Ureter (tissue), 1 donor: ENCODE measurements at regions not wholly inside any gene's neighbourhood (a gene's known extent, or its start where the extent isn't known, plus 50 kb on each side); places are given as distances from the start of the nearest gene placed in this dataset.
"Not testable (repeated sequence)": the region's sequence is repeated elsewhere in the genome, so short reads cannot be mapped to it uniquely, and the experiment has no call there.

ENCODE experiments used
- DNase-seq: peaks from one replicate; pipeline ENCODE4 v3.0.0-alpha.2; 2020; ENCODE audit warnings: low spot score
- donor health status: DM: yes; HTN: yes; CAD: no.

DNA sequence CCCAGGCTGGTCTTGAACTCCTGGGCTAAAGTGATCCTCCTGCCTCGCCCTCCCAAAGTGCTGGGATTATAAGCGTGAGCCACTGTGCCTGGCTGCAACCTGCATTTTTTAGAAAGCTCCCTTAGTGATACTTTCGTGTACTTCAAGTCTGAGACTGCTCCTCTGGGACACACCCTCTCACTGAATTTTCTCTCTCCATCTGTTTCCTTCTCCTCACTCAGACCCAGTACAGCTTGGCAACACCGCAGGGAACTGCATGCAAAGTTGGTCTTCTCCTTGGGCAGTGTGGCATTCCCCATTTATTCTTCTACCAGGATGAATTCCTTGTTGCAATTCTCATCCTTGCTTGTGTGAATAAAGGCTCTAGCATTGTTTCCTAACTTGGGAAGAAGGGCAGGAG lies 175.9 kb downstream of the LPIN1 start:
- DNase-seq: no peak

DNA sequence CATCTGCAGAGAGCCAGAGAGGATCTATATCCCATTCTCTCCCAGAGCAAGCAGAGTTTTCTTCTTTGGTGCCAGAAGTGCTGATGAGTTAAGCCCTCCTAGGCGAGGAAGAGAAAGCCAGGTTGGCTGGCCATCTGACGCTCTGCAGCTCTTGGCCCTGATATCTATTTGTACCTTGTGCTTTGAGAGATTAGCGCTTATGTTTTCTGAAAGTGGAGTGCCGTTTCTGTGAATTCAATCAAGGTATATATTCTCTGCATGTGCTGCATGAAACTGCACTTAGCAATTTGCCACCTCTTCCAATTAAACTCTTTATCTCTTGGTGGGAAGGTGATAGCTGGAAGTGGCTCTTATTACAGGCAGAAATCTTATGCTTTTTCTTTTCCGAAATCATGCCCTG lies 177.5 kb downstream of the LPIN1 start:
- DNase-seq: no peak

DNA sequence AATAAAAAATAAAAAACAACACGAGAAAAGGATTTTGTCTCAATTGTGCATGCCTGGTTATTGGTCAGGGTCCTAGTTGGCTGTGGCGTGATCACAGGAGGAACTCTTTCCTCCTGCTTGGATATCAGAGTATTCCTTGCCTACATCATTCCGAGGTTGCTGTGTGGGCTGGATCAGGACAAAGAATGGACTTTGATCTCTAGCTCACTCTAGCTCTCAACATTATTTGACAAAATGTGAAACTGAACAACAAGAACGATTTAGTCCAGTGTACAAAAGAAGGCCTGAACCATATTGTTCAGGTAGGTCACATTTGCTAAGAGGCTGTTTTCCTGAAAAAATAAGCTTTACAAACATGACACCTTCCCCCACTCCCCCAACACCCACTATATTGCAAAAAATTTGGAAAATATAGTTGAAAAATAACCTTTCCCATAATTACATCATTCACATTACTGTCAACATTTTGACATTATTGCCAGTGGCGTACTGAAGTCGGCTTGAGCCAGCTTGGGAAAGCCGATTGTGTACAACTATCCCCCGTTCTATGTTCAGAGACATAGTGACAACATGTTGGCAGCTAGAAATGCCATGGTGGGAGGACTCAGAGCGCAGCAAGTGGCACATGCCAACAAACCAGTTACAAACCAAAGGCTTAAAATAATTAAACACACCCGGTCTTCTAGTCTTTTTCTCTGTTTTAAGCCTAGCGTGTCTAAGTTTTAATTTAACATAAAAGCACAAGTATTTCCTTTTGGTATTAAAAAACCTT lies 179.0 kb downstream of the LPIN1 start:
- no peak for DNase-seq

DNA sequence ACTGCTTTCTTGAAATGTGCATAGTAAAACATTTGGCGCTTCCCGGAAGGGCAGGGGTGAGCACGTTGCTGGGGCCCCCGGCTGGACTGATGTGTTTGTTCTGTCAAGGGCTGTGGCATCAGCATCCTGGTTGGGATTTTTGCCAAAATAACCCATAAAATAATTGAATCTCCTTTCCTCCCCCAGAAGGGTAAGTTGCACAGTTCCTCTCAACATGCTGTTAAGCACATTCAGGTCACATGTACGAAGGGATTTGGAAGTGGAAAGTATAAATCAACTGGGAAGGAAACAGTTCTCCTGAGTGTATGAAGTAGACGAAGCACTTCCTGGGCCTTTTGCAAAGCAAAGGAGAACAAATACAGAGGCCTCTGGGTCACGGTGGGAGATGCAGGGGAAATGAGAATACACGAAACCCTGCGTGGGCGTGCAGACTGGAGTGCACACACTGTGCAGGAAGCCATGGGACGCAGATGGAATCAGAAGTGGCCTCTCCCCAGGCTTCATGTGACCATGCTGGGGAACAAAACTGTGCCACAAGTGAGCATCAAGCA lies 183.9 kb downstream of the LPIN1 start:
- DNase-seq: no peak

DNA sequence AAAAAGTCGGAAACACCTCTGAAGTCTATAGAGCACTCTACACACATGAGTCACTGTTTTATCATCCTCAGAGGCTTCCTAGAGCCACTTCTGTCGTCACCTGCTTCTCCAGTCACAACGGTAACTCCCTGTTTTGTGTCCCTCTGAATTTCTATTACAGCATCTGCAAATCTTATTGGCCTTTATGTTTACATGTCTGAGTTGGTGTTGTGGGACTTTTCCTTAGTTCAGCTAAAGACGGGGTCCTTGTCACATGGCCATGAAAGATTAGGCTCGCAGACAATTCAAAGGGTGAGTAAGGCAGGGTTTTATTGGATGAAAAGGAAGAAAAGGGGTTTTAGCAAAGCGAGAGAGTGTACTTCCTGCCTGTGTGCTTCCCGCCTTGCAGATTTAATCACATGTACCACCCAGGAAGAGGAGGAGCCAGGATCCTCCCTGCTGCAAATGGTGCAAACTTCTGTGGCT lies 185.6 kb downstream of the LPIN1 start:
- no peak for DNase-seq

DNA sequence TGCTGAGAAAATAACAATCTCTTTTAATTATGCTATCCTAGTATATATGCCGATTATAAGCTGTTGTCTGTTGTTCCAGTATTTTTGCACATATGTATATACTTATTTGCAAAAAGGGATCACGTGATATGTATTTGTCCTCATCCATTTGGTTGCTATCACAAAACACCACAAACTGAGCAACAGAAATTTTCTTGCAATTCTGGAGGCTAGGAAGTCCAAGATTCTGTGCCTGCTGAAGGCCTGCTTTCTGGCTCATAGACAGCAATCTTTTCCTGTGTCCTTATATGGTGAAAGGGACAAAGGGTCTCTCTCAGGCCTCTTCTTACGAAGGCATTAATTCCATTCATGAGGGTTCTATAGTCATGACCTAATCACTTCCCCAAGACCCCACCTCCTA lies 186.5 kb downstream of the LPIN1 start:
- DNase-seq: no peak

DNA sequence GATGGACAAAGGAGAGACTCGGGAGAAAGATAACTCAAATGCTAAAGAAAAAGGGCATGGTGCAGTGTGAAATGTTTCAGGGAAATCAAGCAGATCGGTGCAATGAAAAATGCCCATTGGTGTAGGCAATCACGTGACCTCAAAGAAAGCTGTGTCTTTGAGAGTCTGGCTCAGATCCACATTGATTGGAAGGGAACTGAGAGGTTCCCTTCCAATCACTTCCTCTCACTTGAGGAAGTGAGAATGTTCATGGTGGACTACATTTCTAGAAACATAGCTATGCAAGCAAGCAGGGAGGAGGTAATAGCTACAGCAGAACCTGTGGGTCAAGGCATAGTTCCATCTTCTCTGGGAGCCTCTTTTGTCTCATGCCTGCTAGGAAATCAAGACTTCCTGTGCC lies 187.4 kb downstream of the LPIN1 start:
- no peak for DNase-seq

DNA sequence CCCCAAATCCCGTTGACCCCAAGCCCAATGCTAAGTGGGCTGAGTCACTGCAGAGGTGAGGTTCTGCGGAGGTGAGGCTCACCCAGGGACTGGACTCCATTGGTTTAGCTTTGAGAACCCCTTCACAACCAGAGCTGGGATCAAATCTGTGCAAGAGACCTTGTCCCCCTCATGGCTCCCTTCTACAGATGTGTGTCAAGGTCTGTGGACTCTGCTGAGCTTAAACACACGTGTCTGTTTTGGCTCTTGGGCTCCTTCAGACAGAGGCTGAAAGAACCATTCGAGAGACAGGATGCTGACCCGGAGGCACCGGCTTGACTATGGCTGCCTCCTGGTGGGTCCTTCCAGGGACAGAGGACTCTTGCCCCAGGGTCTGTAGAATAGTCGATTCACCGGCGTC lies 190.3 kb downstream of the LPIN1 start:
- DNase-seq: no peak

DNA sequence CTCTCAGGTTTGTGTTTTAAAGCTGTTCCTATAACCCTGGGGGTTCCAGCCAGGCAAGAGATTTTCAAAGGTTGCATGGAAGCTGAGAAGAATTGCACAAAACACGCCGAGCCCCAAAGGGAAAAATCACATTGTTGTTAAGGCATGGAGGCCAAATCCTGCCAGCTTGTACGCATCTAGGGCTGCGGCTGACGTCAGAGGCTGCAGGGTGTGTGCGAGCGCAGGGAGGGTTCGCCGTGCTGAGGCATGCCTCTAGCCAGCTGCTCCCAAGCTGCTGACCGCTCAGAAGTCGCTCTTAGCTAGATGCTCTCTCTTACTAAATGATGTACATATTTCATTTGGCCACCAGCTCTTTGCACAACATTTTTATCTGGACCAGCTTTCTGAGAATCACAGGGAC lies 191.8 kb downstream of the LPIN1 start:
- peak; percentile 73 for DNase-seq

DNA sequence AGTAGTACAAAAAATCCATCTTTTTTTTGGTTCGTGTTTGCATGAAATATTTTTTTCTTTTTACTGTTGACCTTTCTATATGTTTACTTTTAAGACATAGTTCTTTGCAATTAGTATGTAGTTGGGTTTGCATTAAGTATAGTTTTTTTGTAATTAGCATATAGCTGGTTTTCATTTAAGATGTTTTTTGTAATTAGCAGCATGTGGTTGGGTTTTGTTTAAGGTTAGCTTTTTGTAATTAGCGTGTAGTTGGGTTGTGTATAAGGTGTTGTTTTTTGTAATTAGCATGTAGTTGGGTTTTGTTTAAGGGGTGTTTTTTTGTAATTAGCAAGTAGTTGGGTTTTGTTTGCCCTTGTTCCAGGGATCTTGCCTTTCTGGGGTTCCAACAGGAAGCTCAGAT lies 193.1 kb downstream of the LPIN1 start:
- DNase-seq: no peak

DNA sequence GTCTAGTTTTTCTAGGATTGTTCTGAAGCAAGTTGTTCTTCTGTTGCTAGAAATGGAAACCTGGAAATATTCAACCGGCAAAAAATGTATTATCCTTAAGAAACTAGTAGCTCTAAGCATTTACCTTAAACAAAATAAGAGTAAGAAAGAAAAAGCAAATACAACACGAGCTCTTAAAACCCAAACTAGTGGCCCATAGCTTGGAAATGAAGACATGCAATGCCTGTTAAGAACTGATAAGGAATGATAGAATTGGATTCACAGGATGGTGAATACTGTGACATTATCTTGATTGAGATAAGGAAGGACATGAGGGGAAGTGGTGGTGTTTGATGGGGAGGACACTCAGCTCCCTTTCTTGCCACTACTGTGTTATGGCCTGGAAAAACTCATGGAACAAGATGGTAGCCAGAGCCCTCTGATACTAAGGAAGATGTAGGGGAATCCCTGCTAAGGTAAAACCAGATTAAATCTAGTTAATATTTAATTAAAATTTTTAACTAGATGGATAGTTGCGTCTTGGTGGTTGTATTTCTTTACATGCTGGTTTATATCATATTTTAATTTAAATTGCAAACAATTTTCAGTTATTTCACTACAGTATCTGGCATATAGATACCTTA lies 193.8 kb downstream of the LPIN1 start:
- no peak for DNase-seq

DNA sequence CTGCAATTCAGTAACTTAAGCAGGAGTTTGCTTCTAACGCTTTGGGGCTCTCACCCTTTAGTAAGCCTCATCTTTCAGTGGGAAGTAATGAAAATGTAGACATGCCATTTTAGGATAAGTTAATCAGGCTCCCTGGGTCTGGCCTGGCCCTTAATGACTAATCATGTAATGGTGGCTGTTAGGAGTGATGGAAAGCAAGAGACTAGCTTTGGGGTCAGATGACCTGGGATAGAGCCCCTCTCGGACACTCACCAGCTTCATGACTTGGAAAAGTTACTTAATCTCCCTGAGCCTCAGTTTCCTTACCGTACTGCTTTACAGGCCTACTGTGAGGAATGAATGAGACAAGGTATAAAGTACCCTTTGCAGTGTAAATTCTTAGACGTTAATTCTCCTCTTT lies 194.4 kb downstream of the LPIN1 start:
- DNase-seq: no peak

DNA sequence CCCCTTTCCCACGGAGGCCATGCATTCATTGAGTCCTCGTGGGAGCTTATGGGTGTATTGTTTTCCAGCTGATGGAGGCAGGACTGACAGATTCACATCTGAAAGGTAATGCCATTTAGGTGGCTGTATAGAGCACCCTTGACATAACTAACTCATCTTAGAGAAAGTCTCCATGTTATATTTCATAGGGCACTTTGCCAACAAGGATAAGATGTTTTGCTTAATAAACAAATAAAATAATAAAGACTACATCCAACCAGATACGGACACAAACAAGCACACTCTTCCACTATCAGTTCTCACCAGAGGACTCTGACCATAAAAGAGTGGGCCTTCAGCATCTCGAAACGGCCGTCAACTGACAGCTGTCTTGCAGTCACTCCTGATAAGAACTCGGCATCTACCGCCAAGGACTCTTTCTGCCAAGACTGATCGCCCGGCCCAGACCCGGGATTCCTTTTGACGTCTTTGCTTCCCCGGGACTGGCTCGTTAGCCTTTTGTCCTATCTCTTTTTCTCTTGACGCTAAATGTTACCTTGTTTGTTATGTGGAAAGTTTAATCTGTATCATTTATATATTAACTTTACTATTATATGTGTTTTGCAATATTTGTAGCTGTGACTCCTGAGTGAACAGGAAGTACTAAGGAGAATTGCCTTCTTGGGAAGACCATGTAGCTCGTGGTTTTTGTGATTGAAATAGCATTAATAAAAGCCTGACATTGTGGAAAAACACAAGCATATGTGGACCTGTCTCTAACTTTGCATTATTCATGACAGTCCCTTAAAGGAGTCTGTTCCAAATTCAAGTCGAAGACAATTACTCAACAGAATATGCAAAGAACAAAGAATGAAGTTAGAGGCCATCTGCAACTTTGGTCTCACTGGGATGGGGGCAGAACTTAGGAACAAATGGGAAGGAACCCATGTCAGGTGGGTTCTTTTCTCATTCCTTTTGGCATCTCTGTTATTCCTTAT lies 195.1 kb downstream of the LPIN1 start:
- DNase-seq: no peak

DNA sequence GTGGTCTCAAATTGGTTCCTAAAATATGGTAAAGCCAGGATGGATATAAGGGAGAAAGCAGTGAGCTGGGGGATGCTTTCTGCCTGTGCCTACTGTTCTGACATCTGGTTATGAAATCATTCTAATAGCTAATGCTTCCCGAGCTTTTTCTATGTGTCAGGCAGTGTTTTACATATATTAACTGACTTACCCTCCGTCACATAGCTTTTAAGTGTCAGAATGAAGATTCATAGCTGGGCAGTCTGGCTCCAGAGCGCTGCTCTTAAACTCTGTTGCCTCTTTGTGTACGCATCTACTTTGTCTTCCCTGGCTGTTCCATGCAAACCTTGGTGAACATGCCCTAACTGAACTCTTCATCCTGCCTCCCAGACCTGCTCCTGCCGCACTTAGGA lies 195.7 kb downstream of the LPIN1 start:
- DNase-seq: no peak

DNA sequence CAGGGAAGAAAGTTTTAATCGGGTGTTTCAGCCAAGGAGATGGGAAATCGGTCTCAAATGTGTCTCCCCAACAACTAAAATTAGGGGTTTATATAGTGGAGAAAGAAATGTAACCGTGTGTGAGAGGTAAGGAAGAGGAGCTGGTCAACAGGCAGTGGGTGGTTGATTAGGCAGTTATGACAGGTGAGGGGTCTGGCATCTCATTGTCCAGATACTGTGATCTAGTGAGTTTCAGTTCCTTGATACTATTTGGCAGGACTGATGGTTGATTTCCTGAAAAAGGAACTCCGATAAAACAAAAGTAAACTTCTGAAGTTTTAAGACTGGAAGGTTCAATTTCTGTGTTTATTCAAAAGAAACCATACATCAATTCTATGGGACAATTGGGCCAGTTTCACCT lies 197.9 kb downstream of the LPIN1 start:
- no peak for DNase-seq

DNA sequence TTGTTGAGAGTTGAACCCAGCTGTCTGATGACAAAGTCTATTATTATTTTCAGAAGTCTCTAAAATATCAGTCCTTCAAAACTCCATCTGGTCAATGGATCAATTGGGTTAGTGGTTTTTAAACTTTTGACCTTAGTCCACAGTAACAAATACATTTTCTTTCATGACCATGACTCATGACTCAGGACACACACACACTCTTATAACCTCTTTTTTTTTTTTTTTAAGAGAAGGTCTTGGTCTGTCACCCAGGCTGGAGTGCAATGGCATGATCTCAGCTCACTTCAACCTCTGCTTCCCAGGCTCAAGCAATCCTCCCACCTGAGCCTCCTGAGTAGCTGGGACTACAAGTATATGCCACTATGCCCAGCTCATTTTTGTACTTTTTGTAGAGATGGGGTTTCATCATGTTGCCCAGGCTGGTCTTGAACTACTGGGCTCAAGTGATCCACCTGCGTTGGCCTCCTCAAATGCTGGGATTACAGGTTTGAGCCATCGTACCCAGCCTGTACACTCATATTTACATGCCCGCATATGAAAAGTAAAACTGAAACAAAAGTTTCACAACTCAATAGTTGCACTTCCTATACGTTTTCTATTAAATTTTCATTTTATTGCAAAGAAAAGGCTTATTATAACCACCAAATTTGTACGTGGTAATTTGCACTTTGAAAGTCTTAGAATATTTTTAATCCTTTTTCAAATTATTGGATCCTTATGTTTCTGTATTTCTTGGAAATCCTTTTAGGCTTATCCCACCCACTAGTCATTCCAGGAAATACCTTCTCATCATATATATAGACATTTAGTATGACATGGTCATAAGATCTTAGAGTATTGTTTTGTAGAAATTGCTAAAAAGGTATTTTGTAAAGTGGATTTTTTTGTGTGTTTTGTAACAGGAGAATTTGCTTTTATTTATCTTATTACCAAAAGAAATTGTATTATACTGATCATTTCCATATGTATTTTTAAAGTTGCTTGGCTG lies 199.0 kb downstream of the LPIN1 start:
- DNase-seq: no peak

DNA sequence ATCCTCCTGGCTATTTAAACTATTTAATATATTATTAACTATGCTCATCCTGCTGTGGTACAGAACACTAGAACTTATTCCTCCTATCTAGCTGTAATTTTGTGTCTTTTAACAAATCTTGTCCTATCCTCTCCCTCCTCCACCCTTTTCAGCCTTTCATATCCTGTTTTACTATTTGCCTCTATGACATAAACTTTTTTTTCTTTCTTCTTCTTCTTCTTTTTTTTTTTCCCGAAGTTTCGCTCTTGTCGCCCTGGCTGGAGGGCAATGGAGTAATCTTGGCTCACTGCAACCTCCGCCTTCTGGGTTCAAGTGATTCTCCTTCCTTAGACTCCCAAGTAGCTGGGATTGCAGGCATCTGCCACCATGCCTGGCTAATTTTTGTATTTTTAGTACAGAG lies 201.5 kb downstream of the LPIN1 start:
- DNase-seq: no peak

DNA sequence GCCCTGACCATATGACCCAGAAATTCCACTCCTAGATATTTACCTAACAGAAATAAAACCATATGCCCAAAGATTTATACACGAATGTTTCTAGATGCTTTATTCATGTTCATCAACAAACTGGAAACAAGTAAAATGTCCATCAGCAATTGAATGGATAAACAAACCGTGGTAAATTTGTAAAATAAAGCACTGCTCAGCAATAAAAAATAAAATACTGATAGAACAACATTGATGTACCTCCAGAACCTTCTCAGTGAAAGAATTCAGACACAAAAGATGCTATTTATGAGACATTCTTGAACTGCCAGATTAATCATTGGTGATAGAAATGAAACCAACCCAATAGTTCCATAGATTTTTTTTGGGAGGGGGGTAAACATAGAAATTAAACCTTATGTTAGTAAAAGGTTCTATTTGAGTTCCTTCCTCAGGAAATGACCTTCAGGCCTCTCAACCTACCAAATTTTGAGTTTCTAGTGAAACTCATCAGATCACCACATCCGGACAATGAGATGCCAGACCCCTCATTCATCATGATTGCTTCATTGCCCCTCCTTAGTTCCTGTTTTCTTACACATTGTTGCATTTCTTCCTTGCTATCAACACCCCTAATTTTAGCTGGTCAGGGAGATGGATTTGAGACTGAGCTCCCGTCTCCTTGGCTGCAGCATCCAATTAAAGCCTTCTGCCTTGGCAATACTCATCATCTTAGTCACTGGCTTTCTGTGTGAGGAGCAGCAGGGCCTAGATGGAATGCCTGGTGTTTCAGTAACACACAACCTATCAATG lies 203.5 kb downstream of the LPIN1 start:
- DNase-seq: no peak

DNA sequence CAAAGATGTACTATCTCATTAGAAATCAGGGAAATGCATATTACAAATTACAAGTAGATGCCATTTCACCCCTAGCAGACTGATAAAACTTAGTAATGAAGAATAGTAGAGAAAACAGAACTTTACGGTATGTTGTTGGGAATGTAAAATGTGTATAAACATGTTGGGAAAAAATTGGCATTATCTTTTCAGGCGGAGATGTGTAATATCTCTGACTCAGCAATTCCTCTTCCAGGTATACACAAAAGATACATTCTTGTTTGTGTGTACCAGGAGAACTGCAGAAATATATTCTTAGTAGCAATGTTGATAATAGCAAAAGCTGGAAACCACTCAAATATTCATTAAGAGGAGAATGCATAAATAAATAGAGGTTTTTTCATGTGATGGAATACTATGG lies 204.5 kb downstream of the LPIN1 start:
- DNase-seq: no peak

DNA sequence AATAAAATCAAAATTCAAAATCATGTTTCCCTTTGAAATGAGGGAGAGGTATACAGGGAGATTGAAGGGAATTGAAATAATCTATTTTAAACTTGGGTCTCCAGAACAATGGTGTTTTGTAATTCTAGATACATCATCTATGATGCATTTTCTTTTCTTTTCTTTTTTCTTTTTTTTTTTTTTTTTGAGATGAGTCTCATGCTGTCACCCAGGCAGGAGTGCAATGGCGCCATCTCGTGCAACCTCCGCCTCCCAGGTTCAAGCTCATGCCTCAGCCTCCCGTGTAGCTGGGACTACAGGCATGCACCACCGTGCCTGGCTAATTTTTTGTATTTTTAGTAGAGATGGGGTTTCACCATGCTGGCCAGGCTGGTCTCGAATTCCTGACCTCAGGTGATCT lies 205.1 kb downstream of the LPIN1 start:
- DNase-seq: not testable (repeated sequence)
